ENCODE measurements at regions not wholly inside any gene's neighbourhood (a gene's known extent, or its start where the extent isn't known, plus 50 kb on each side); places are given as distances from the start of the nearest gene placed in this dataset.

DNA sequence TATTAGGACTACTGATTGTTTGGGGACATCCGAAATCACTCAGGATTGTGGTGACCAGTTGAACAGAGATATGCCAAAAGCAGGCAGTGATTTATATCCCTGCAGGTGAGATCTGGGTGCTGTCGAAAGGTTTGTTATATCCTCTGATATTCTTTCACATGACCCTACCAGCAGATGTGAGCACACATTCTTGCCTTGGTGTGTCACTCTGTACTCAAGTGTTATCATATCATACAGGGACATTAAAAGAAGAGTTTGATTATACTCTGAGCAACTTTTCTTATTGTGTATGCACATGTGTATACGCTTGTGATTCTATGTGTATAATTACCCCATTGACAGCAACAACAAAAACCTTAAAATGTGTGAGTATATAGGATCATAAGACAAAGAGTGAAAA, 381.2 kb upstream of the IGFBP7 start:
- DNase-seq (ENCODE audit: low read depth), result no peak

GRCh38 chr4:57490520-57491255, 380.5 kb upstream of the IGFBP7 start:
- no peak for DNase-seq (ENCODE audit: low read depth)

DNA sequence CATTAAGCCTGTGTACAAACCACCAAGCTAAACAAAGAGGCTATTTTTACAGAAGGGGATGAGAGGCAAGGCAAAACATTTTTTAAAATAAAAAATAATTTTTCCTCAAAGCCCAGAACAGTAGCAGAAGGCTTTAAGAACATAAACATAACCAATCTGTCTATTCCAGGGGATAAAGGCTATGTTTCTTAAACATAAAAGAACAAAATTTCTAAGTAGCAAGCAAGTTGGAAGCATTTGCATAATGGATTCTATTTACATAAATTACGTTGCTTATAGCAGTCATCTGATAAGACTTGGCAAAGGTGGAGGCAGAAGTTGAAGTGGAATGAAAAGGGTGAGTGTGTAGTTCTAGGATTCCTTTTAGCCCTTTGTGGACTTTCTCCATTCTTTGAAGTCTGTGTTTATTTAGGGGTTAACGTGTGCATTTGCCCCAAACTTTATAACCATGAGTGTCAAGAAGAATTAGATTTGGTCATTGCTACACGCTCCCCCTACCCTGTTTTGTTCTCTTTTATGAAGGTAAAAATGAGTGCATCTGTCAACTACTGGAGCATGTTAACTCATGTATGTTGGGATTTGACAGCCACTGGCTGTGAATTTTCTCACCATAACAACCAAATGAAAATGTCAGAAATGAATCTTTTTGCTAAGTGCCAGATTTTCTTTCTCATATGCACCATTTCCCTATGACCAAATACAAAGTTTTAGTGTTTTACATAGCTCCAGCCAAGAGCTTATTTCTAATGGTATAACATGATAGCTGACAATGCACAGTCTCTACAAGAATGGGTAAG, 378.4 kb upstream of the IGFBP7 start:
- DNase-seq (ENCODE audit: low read depth), result no peak

- DNase-seq (ENCODE audit: low read depth), result no peak
These were observed 365.2 kb upstream of the IGFBP7 start for GRCh38 chr4:57475424-57475823.

GRCh38 chr4:57465321-57466056, 355.3 kb upstream of the IGFBP7 start:
- DNase-seq (ENCODE audit: low read depth), result no peak

DNA sequence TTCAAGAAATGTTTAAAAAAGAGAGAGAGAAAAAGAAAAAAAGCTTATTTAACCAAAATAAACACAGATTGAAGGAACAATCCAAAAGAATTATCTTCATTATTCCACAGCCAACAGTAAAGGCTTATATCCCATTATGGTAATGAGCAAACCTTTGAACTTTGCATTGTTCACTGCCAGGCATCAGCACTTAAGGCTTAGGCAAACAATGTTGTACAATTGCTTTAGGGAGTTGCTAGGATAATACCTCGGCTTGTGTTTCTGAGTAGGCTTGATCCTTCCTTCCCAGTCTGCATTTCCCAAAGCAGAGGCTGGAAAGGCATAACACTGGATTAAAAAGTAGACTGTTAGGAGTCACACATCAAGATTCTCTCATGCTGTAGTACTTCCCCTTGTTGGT, 352.7 kb upstream of the IGFBP7 start:
- DNase-seq (ENCODE audit: low read depth), result no peak

- no peak for DNase-seq (ENCODE audit: low read depth)
These were observed 350.8 kb upstream of the IGFBP7 start for GRCh38 chr4:57460967-57461366.

DNA sequence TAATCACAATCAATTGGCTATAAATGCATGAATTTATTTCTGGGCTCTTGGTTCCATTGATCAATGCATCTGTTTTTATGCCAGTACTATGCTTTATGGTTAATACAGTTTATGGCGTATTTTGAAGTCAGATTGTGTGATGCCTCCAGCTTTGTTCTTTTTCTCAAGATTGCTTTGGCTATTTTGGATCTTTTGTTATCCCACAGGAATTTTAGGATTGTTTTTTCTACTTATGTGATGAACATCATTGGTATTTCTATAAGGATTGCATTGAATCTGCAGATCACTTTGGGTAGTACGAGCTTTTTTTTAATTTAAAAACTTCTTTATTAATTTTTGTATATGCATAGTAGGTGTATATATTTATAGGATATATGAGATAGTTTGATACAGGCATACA, 338.7 kb upstream of the IGFBP7 start:
- DNase-seq (ENCODE audit: low read depth), result no peak

DNA sequence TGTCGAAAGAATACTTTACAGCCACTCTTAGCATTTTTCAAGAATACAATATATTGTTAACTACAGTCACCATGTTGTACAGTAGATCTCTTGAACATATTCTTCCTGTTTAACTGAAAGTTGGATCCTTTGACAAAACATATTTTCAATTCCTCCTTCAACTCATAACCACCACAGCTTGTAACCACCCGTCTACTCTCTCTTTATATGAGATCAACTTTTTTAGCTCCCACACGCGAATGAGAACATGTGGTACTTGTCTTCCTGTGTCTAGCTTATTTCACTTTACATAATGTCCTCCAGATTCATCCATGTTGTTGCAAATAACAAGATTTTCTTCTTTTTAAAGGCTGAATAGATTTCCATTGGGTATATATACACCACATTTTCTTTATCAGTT, 338.3 kb upstream of the IGFBP7 start:
- DNase-seq (ENCODE audit: low read depth), result no peak

- DNase-seq (ENCODE audit: low read depth), result no peak
These were observed 336.1 kb upstream of the IGFBP7 start for GRCh38 chr4:57446266-57446665.

DNA sequence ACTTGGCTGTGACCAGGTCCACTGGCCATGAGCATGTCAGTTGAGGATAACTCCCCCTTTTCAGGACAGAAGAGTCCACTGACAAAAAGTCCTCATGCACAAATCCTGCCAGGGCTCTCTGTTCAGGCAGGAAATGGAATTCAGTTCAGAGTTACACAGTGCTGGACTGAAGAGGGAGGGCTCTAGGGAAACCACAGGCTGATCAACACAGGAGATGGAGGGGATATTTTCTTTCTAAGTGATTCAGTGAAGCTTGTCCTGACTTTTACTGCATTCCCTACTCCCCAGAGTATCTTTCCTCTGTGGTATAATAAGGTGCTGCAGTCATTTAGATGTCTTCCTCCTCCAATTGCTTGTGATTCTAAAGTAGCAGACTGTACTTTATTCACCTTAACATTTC, 335.5 kb upstream of the IGFBP7 start:
- no peak for DNase-seq (ENCODE audit: low read depth)

GRCh38 chr4:57444671-57445070, 334.5 kb upstream of the IGFBP7 start:
- DNase-seq (ENCODE audit: low read depth), result no peak

GRCh38 chr4:57443787-57444186, 333.6 kb upstream of the IGFBP7 start:
- DNase-seq (ENCODE audit: low read depth), result no peak

DNA sequence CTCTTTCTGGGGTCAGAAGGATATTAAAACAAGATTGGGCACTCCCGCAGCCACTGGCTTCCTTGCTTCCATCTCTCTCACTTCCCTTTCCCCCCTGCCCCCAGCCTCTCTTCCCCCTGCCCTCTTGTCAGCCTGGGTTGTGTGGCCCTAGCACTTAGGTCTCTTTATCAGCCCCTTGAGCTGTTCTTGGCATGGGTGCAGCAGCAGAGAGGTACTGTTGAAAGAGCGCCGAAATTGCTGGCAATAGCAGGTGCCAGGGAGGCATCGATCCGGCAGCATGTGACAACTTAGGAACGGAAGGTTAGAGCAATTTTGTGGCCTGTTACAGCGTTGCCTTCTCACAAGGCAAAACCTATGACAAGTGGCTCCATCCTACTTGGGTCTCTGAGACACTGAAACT, 333.1 kb upstream of the IGFBP7 start:
- no peak for DNase-seq (ENCODE audit: low read depth)

DNA sequence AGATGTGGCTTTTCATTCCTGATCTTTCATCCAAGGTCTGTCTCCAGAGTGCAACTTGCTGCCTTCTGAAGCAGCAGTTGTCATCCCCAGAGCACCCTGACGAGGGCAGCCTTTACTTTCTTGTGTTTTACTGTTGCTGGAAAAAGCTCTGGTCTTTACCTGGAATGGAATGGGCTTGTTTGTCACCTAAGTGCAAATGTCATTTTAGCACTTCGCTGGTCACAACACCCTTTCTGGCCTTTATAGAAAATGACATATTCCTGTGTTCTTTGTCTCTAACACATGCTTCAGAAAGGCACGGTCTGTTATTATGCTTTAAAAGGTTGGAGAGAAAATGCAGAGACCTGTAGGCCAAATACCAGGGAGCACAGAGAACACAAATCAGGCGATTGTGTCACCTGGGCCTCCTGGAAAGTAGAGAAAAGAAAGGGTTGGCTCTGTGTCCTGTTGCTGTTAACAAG, 332.7 kb upstream of the IGFBP7 start:
- DNase-seq (ENCODE audit: low read depth), result no peak

GRCh38 chr4:57442241-57442640, 332.1 kb upstream of the IGFBP7 start:
- no peak for DNase-seq (ENCODE audit: low read depth)

GRCh38 chr4:57437649-57438048, 327.5 kb upstream of the IGFBP7 start:
- no peak for DNase-seq (ENCODE audit: low read depth)

DNA sequence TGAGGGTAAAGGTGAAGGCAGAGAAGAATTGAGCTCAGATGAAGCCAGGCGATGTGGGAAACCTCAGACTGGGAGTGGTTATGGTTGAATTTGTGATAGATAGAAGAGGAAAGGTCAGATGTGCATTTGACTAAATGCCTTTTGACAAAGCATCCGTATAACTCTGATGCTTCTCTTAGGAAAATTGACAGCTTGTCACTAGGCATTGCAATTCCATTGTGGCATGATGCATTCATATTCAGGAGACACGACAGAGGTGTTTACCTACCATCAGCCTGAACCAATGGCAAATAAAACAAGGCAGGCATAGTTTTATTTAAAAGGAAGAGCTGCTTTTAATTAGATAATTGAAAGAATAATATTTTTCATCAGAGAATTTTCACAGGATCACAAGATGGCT, 325.1 kb upstream of the IGFBP7 start:
- no peak for DNase-seq (ENCODE audit: low read depth)

- DNase-seq (ENCODE audit: low read depth), result no peak
These were observed 320.5 kb upstream of the IGFBP7 start for GRCh38 chr4:57430726-57431125.

DNA sequence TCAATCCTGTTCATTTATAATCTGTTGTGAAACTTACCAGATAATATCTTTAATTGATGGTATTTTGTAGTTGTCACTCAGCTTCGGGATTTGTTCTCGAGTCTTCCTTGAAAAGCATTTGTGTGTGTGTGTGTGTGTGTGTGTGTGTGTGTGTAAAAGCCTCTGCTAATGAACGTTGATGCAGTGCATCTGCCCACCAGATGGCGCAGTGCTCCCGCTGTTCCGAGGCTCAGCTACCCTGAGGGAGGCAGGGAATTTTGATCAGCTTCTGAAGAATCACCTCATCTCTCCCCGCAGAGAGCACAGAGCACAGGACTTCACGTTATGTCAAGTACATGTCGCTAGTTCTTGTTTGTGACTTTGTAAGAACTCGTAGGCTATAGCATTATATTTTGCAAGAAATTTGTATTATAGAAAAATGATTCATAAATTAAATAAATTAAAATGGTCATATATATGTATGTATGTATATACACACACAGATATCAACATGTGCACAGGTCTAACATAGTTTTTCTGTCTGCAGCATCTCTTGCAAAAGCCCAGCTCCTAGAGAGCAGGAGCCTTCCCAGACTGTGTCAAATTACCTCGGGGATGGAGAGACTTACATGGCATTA, 316.7 kb upstream of the IGFBP7 start:
- DNase-seq (ENCODE audit: low read depth), result peak; percentile 40

GRCh38 chr4:57425610-57426009, 315.4 kb upstream of the IGFBP7 start:
- DNase-seq (ENCODE audit: low read depth), result no peak

- DNase-seq (ENCODE audit: low read depth), result peak; percentile 70
These were observed 314.2 kb upstream of the IGFBP7 start for GRCh38 chr4:57424232-57424897.
